OCI-LY3 (cell line): ENCODE measurements at regions not wholly inside any gene's neighbourhood (a gene's known extent, or its start where the extent isn't known, plus 50 kb on each side); places are given as distances from the start of the nearest gene placed in this dataset.

Source experiments
- H2AFZ ChIP-seq: fragments of 200-600, 300-600 bp; shearing (Covaris generic); 2 replicates; pipeline ENCODE4 v1.6.0; 2014; ENCODE audit warnings: antibody characterized with exemption, low read depth, low read length
- H3K27ac ChIP-seq: fragments of 200-600, 300-600 bp; sonication (generic); 2 replicates; pipeline ENCODE4 v1.5.1; 2014; ENCODE audit warnings: mild to moderate bottlenecking, low read length, moderate library complexity, mixed read lengths
- H3K27me3 ChIP-seq: fragments of 200-600, 300-600 bp; sonication (generic); 2 replicates; pipeline ENCODE4 v1.6.1; 2014; ENCODE audit warnings: low read depth, low read length, mixed read lengths
- H3K36me3 ChIP-seq: fragments of 200-600, 300-600 bp; sonication (generic); replicated peaks from 2 replicates; pipeline ENCODE3; 2014; ENCODE audit warnings: low read depth, low read length, mixed read lengths
- H3K4me1 ChIP-seq: fragments of 300-600, 200-600 bp; sonication (generic); 2 replicates; pipeline ENCODE4 v1.6.1; 2014; ENCODE audit warnings: low read length, mixed read lengths
- H3K4me2 ChIP-seq: fragments of 200-600, 300-600 bp; sonication (generic); 2 replicates; pipeline ENCODE4 v1.6.1; 2014; ENCODE audit warnings: low read length, mixed read lengths
- H3K4me3 ChIP-seq: fragments of 300-600, 200-600 bp; sonication (generic); 2 replicates; pipeline ENCODE4 v1.5.1; 2014; ENCODE audit warnings: antibody characterized with exemption, mild to moderate bottlenecking, low read length, moderate library complexity
- H3K79me2 ChIP-seq: fragments of 300-600, 200-600 bp; shearing (Covaris generic); 2 replicates; pipeline ENCODE4 v1.6.1; 2014; ENCODE audit warnings: mild to moderate bottlenecking, low read length, mixed read lengths
- H3K9ac ChIP-seq: fragments of 300-600, 200-600 bp; shearing (Covaris generic); 2 replicates; pipeline ENCODE4 v1.6.0; 2014; ENCODE audit warnings: mild to moderate bottlenecking, low read length, moderate library complexity
- H3K9me3 ChIP-seq: fragments of 200-600, 300-600 bp; shearing (Covaris generic); 2 replicates; pipeline ENCODE4 v1.6.1; 2014; ENCODE audit warnings: low read length, mixed read lengths; ENCODE audit not compliant: insufficient read depth
- H4K20me1 ChIP-seq: fragments of 200-600, 300-600 bp; sonication (generic); 2 replicates; pipeline ENCODE4 v1.6.1; 2016; ENCODE audit warnings: low read length, mixed read lengths; ENCODE audit not compliant: insufficient read depth
- CTCF ChIP-seq: fragments of 200-600, 300-600 bp; sonication (generic); IDR thresholded peaks from 2 replicates; pipeline ENCODE4 v1.5.1; 2014; ENCODE audit warnings: antibody characterized with exemption, low read length, low read depth
- EZH2phosphoT487 ChIP-seq: fragments of 200-600 bp; shearing (Covaris generic); IDR thresholded peaks from 2 replicates; pipeline ENCODE4 v1.6.1; 2018; ENCODE audit warnings: antibody characterized with exemption, mixed run types, low read depth

- Histone ChIP-seq H4K20me1 (no peaks in the 10 kb centered on the region), H3K4me3 (peak overlapping the region; percentile 24; the same call in 1 of the 2 replicates), H2AFZ (no peak overlapping the region), H3K9me3 (no peaks in the 10 kb centered on the region), H3K9ac (no peak overlapping the region), H3K79me2 (no peaks in the 10 kb centered on the region), H3K4me1 (peaks cover 24% of the 10 kb centered on the region), H3K4me2 (peak overlapping the region; percentile 78), H3K27me3 (peaks cover 12% of the 10 kb centered on the region; the same call in 1 of the 2 replicates), H3K36me3 (no peaks in the 10 kb centered on the region), H3K27ac (peak overlapping the region; percentile 38; the same call in 1 of the 2 replicates)
- no peak for TF ChIP-seq EZH2phosphoT487
- no peak for TF ChIP-seq CTCF
Observed at GRCh38 chr2:220935789-220936321, 636.2 kb downstream of the EPHA4 start.

- Histone ChIP-seq H3K4me1 (peaks cover 24% of the 10 kb centered on the region), H3K4me2 (peak overlapping the region; percentile 78), H3K4me3 (peak overlapping the region; percentile 24; the same call in 1 of the 2 replicates), H3K27ac (peak overlapping the region; percentile 33; the same call in 1 of the 2 replicates), H3K36me3 (no peaks in the 10 kb centered on the region), H2AFZ (no peak overlapping the region), H3K9ac (no peak overlapping the region), H3K27me3 (peaks cover 12% of the 10 kb centered on the region; the same call in 1 of the 2 replicates), H3K79me2 (no peaks in the 10 kb centered on the region), H4K20me1 (no peaks in the 10 kb centered on the region), H3K9me3 (no peaks in the 10 kb centered on the region)
- TF ChIP-seq CTCF (no peak), EZH2phosphoT487 (no peak)
Observed at GRCh38 chr2:220936641-220937197, 635.4 kb downstream of the EPHA4 start.

- peaks cover 12% of the 10 kb centered on the region; the same call in 1 of the 2 replicates for H3K27me3 ChIP-seq
- H3K9ac ChIP-seq, result no peak overlapping the region
- H3K79me2 ChIP-seq, result no peaks in the 10 kb centered on the region
- no peak overlapping the region for H2AFZ ChIP-seq
- H3K4me2 ChIP-seq, result peak overlapping the region; percentile 78
- H3K9me3 ChIP-seq, result no peaks in the 10 kb centered on the region
- no peak for TF ChIP-seq CTCF
- TF ChIP-seq EZH2phosphoT487, result no peak
- H3K36me3 ChIP-seq, result no peaks in the 10 kb centered on the region
- peaks cover 24% of the 10 kb centered on the region for H3K4me1 ChIP-seq
- no peaks in the 10 kb centered on the region for H4K20me1 ChIP-seq
- no peak overlapping the region for H3K27ac ChIP-seq
- no peak overlapping the region for H3K4me3 ChIP-seq
Observed at GRCh38 chr2:220937245-220937644, 634.9 kb downstream of the EPHA4 start.

GRCh38 chr2:220940646-220941045, 631.5 kb downstream of the EPHA4 start:
- no peaks in the 10 kb centered on the region for H3K9me3 ChIP-seq
- H4K20me1 ChIP-seq, result no peaks in the 10 kb centered on the region
- no peak for TF ChIP-seq EZH2phosphoT487
- TF ChIP-seq CTCF, result no peak
- H3K9ac ChIP-seq, result no peak overlapping the region
- peaks cover 12% of the 10 kb centered on the region; the same call in 1 of the 2 replicates for H3K27me3 ChIP-seq
- no peaks in the 10 kb centered on the region for H3K36me3 ChIP-seq
- H3K4me2 ChIP-seq, result no peak overlapping the region
- no peak overlapping the region for H3K27ac ChIP-seq
- H3K4me3 ChIP-seq, result no peak overlapping the region
- peaks cover 18% of the 10 kb centered on the region for H3K4me1 ChIP-seq
- no peaks in the 10 kb centered on the region for H3K79me2 ChIP-seq
- H2AFZ ChIP-seq, result no peak overlapping the region
